ENCODE measurements at regions not wholly inside any gene's neighbourhood (a gene's known extent, or its start where the extent isn't known, plus 50 kb on each side); places are given as distances from the start of the nearest gene placed in this dataset.
"Not testable (repeated sequence)": the region's sequence is repeated elsewhere in the genome, so short reads cannot be mapped to it uniquely, and the experiment has no call there.

GRCh38 chr10:64419461-64419860 is 898.3 kb downstream of the REEP3 start:
- H3K4me3 ChIP-seq (ENCODE audit: insufficient read depth, low read length, poor library complexity, severe bottlenecking), result no peak overlapping the region
- H3K9ac ChIP-seq (ENCODE audit: low read length), result no peak overlapping the region
- no peaks in the 10 kb centered on the region for H3F3A ChIP-seq (ENCODE audit: insufficient read depth)
- no peaks in the 10 kb centered on the region for H3K9me3 ChIP-seq (ENCODE audit: insufficient read depth, low read length)
- no peaks in the 10 kb centered on the region for H3K9me2 ChIP-seq (replicated peaks; ENCODE audit: insufficient read depth, low read length)
- TF ChIP-seq EZH2phosphoT487 (conservative IDR thresholded peaks at IDR 0.05; ENCODE audit: low read length), result no peak
- H3K36me3 ChIP-seq (ENCODE audit: low read length), result no peaks in the 10 kb centered on the region
- H4K20me1 ChIP-seq (ENCODE audit: low read depth, low read length), result no peaks in the 10 kb centered on the region
- H3K27me3 ChIP-seq (ENCODE audit: low read length), result no peaks in the 10 kb centered on the region
- H3K79me2 ChIP-seq (ENCODE audit: insufficient read depth, low read length), result no peaks in the 10 kb centered on the region
- no peak overlapping the region for H2AFZ ChIP-seq (ENCODE audit: low read depth, low read length, severe bottlenecking)
- H3K4me2 ChIP-seq (ENCODE audit: low read depth, low read length, poor library complexity, severe bottlenecking), result no peak overlapping the region
- no peak overlapping the region for H3K27ac ChIP-seq (ENCODE audit: low read depth, low read length)

- TF ChIP-seq CTCF (IDR thresholded peaks at IDR 0.05; ENCODE audit: insufficient read depth, low read length, poor library complexity, severe bottlenecking), result no peak
- TF ChIP-seq EZH2phosphoT487 (conservative IDR thresholded peaks at IDR 0.05; ENCODE audit: low read length), result no peak
- H3K4me2 ChIP-seq (ENCODE audit: low read depth, low read length, poor library complexity, severe bottlenecking), result no peak overlapping the region
- no peaks in the 10 kb centered on the region for H3K36me3 ChIP-seq (ENCODE audit: low read length)
These were observed 905.5 kb downstream of the REEP3 start for GRCh38 chr10:64426745-64427144.

DNA sequence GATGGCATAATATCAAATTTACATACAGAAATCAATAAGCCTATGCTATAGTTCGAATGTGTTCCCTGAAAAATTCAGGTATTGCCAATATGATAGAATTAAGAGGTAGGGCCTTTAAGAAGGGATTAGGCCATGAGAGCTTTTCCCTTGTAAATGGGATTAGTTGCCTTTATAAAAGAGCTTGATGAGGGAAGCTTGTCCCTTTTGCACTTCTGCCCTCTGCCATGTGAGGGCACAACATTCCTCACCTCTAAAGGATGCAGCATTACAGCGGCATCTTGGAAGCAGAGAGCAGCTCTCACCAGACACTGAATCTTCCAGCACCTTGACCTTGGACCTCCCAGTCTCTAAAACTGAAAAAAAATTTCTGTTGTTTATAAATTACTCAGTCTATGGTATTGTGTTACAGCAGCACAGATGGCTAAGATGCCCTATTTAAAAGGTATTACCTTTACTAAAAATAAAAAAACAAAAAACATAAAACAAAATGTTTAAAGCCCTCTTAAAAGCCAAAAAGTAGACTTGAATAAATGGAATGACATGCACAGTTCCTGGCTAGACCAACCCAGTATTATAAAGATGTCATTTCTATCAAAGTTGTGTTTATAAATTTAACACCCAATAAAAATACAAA is 909.6 kb downstream of the REEP3 start:
- H3F3A ChIP-seq (ENCODE audit: insufficient read depth), result no peaks in the 10 kb centered on the region
- no peak for TF ChIP-seq EZH2phosphoT487 (conservative IDR thresholded peaks at IDR 0.05; ENCODE audit: low read length)
- TF ChIP-seq CTCF (IDR thresholded peaks at IDR 0.05; ENCODE audit: insufficient read depth, low read length, poor library complexity, severe bottlenecking), result no peak
- no peak overlapping the region for H3K4me3 ChIP-seq (ENCODE audit: insufficient read depth, low read length, poor library complexity, severe bottlenecking)

More at GRCh38 chr10:64426745-64427144, 905.5 kb downstream of the REEP3 start:
- H3K9me3 ChIP-seq (ENCODE audit: insufficient read depth, low read length), result no peaks in the 10 kb centered on the region
- H3F3A ChIP-seq (ENCODE audit: insufficient read depth), result no peaks in the 10 kb centered on the region
- H3K9ac ChIP-seq (ENCODE audit: low read length), result no peak overlapping the region
- H3K27ac ChIP-seq (ENCODE audit: low read depth, low read length), result no peak overlapping the region
- no peak overlapping the region for H2AFZ ChIP-seq (ENCODE audit: low read depth, low read length, severe bottlenecking)
- H3K4me3 ChIP-seq (ENCODE audit: insufficient read depth, low read length, poor library complexity, severe bottlenecking), result no peak overlapping the region
- no peaks in the 10 kb centered on the region for H3K79me2 ChIP-seq (ENCODE audit: insufficient read depth, low read length)
- H3K9me2 ChIP-seq (replicated peaks; ENCODE audit: insufficient read depth, low read length), result no peaks in the 10 kb centered on the region
- no peaks in the 10 kb centered on the region for H3K27me3 ChIP-seq (ENCODE audit: low read length)
- H4K20me1 ChIP-seq (ENCODE audit: low read depth, low read length), result no peaks in the 10 kb centered on the region

GRCh38 chr10:64441872-64442271 is 920.7 kb downstream of the REEP3 start:
- not testable (repeated sequence) for H3K9me2 ChIP-seq (replicated peaks; ENCODE audit: insufficient read depth, low read length); H3K36me3 ChIP-seq (ENCODE audit: low read length); H2AFZ ChIP-seq (ENCODE audit: low read depth, low read length, severe bottlenecking); H3K9ac ChIP-seq (ENCODE audit: low read length); H3K9me3 ChIP-seq (ENCODE audit: insufficient read depth, low read length); H3K27me3 ChIP-seq (ENCODE audit: low read length); H3F3A ChIP-seq (ENCODE audit: insufficient read depth); H4K20me1 ChIP-seq (ENCODE audit: low read depth, low read length); H3K27ac ChIP-seq (ENCODE audit: low read depth, low read length); H3K4me2 ChIP-seq (ENCODE audit: low read depth, low read length, poor library complexity, severe bottlenecking); H3K4me3 ChIP-seq (ENCODE audit: insufficient read depth, low read length, poor library complexity, severe bottlenecking); H3K79me2 ChIP-seq (ENCODE audit: insufficient read depth, low read length)

More for the DNA sequence above, 909.6 kb downstream of the REEP3 start:
- Histone ChIP-seq H3K9ac (ENCODE audit: low read length) (no peak overlapping the region), H3K27me3 (ENCODE audit: low read length) (no peaks in the 10 kb centered on the region), H3K27ac (ENCODE audit: low read depth, low read length) (no peak overlapping the region), H3K4me2 (ENCODE audit: low read depth, low read length, poor library complexity, severe bottlenecking) (no peak overlapping the region), H3K9me2 (replicated peaks; ENCODE audit: insufficient read depth, low read length) (no peaks in the 10 kb centered on the region), H3K9me3 (ENCODE audit: insufficient read depth, low read length) (no peaks in the 10 kb centered on the region), H2AFZ (ENCODE audit: low read depth, low read length, severe bottlenecking) (no peak overlapping the region), H3K36me3 (ENCODE audit: low read length) (no peaks in the 10 kb centered on the region), H3K79me2 (ENCODE audit: insufficient read depth, low read length) (no peaks in the 10 kb centered on the region), H4K20me1 (ENCODE audit: low read depth, low read length) (no peaks in the 10 kb centered on the region)
